ENCODE measurements at regions not wholly inside any gene's neighbourhood (a gene's known extent, or its start where the extent isn't known, plus 50 kb on each side); places are given as distances from the start of the nearest gene placed in this dataset.
"Not testable (repeated sequence)": the region's sequence is repeated elsewhere in the genome, so short reads cannot be mapped to it uniquely, and the experiment has no call there.

- no peaks in the 10 kb centered on the region for H3K27me3 Mint-ChIP-seq
- H3K36me3 Mint-ChIP-seq: no peaks in the 10 kb centered on the region
- peaks cover 0 to 10% (median 3%) of the 10 kb centered on the region in 8 donors for H3K9me3 Mint-ChIP-seq
- POLR2A ChIA-PET (ENCODE audit: partially characterized antibody): no interaction called here
- peaks cover 0 to 1% of the 10 kb centered on the region in 2 donors for H3K9me3 ChIP-seq (ENCODE audit: control insufficient read depth in 1 of 2, low read length in 2 of 2)
- no peak overlapping the region for H3K27ac ChIP-seq (ENCODE audit: low read depth, low read length)
- H3K4me1 ChIP-seq (ENCODE audit: insufficient read depth, low read length): no peaks in the 10 kb centered on the region
- intact Hi-C loops (cut with micrococcal nuclease): no loop called here
- H3K36me3 ChIP-seq (ENCODE audit: insufficient read depth, low read length): no peaks in the 10 kb centered on the region
- H3K4me1 Mint-ChIP-seq: no peaks in the 10 kb centered on the region
- H3K4me3 Mint-ChIP-seq: no peak overlapping the region
- H3K4me3 ChIP-seq (ENCODE audit: low read length in 2 of 2): no peak overlapping the region
- CTCF ChIA-PET (ENCODE audit: partially characterized antibody): no interaction called here
- no peak for DNase-seq
- no peak overlapping the region for H3K27ac Mint-ChIP-seq
- no peaks in the 10 kb centered on the region for H3K27me3 ChIP-seq (ENCODE audit: insufficient read depth, low read length)
Observed at GRCh38 chr3:35448121-35448520, 191.2 kb upstream of the ARPP21 start.

GRCh38 chr3:35448681-35449080, 190.6 kb upstream of the ARPP21 start:
- Mint-ChIP-seq H3K9me3 (peaks cover 0 to 11% (median 5%) of the 10 kb centered on the region in 8 donors), H3K36me3 (no peaks in the 10 kb centered on the region), H3K4me3 (no peak overlapping the region), H3K4me1 (no peaks in the 10 kb centered on the region), H3K27ac (no peak overlapping the region), H3K27me3 (no peaks in the 10 kb centered on the region)
- H3K27me3 ChIP-seq (ENCODE audit: insufficient read depth, low read length): no peaks in the 10 kb centered on the region
- H3K9me3 ChIP-seq (ENCODE audit: control insufficient read depth in 1 of 2, low read length in 2 of 2): peaks cover 0 to 7% of the 10 kb centered on the region in 2 donors
- H3K4me3 ChIP-seq (ENCODE audit: low read length in 2 of 2): no peak overlapping the region
- CTCF ChIA-PET (ENCODE audit: partially characterized antibody): no interaction called here
- H3K36me3 ChIP-seq (ENCODE audit: insufficient read depth, low read length): no peaks in the 10 kb centered on the region
- no peaks in the 10 kb centered on the region for H3K4me1 ChIP-seq (ENCODE audit: insufficient read depth, low read length)
- POLR2A ChIA-PET (ENCODE audit: partially characterized antibody): no interaction called here
- intact Hi-C loops (cut with micrococcal nuclease): no loop called here
- no peak overlapping the region for H3K27ac ChIP-seq (ENCODE audit: low read depth, low read length)
- no peak for DNase-seq

DNA sequence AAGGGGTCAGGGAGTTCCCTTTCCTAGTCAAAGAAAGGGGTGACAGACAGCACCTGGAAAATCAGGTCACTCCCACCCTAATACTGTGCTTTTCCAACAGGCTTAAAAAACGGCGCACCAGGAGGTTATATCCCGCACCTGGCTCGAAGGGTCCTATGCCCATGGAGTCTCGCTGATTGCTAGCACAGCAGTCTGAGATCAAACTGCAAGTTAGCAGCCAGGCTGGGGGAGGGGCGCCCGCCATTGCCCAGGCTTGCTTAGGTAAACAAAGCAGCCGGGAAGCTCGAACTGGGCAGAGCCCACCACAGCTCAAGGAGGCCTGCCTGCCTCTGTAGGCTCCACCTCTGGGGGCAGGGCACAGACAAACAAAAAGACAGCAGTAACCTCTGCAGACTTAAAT, 184.5 kb upstream of the ARPP21 start:
- H3K27ac Mint-ChIP-seq; H3K4me1 ChIP-seq (ENCODE audit: insufficient read depth, low read length); H3K27me3 ChIP-seq (ENCODE audit: insufficient read depth, low read length); H3K4me1 Mint-ChIP-seq; DNase-seq; H3K36me3 Mint-ChIP-seq; POLR2A ChIA-PET (ENCODE audit: partially characterized antibody); CTCF ChIA-PET (ENCODE audit: partially characterized antibody); H3K27me3 Mint-ChIP-seq; H3K4me3 Mint-ChIP-seq; intact Hi-C loops (cut with micrococcal nuclease); H3K27ac ChIP-seq (ENCODE audit: low read depth, low read length); H3K9me3 ChIP-seq (ENCODE audit: control insufficient read depth in 1 of 2, low read length in 2 of 2); H3K36me3 ChIP-seq (ENCODE audit: insufficient read depth, low read length); H3K4me3 ChIP-seq (ENCODE audit: low read length in 2 of 2): not testable (repeated sequence)
- peaks cover 4 to 27% (median 14%) of the 10 kb centered on the region in 8 donors for H3K9me3 Mint-ChIP-seq

DNA sequence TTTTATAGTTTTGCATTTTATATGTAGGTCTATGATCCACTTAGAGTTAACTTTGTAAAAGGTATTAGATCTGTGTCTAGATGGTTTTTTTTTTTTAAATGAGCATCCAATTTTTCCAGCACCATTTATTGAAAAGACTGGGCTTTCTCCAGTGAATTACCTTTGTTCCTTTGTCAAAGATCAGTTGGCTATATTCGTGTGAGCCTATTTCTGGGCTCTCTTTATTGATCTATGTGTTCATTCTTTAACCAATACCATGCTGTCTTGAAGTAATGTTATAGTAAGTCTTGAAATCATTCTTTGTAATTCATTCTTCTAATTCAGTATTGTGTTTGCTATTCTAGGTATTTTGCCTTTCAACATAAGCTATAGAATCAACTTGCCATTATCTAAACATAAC, 165.4 kb upstream of the ARPP21 start:
- no peak overlapping the region for H3K4me3 ChIP-seq (ENCODE audit: low read length in 2 of 2)

GRCh38 chr3:35482566-35482965, 156.8 kb upstream of the ARPP21 start:
- H3K9me3 Mint-ChIP-seq: peaks cover 0 to 23% (median 16%) of the 10 kb centered on the region in 8 donors
- DNase-seq; H3K36me3 ChIP-seq (ENCODE audit: insufficient read depth, low read length); H3K4me3 Mint-ChIP-seq; intact Hi-C loops (cut with micrococcal nuclease); POLR2A ChIA-PET (ENCODE audit: partially characterized antibody); CTCF ChIA-PET (ENCODE audit: partially characterized antibody); H3K27me3 ChIP-seq (ENCODE audit: insufficient read depth, low read length); H3K36me3 Mint-ChIP-seq; H3K4me3 ChIP-seq (ENCODE audit: low read length in 2 of 2); H3K27ac Mint-ChIP-seq; H3K4me1 ChIP-seq (ENCODE audit: insufficient read depth, low read length); H3K4me1 Mint-ChIP-seq; H3K9me3 ChIP-seq (ENCODE audit: control insufficient read depth in 1 of 2, low read length in 2 of 2); H3K27ac ChIP-seq (ENCODE audit: low read depth, low read length); H3K27me3 Mint-ChIP-seq: not testable (repeated sequence)

More for the DNA sequence above, 165.4 kb upstream of the ARPP21 start:
- no peak for DNase-seq
- POLR2A ChIA-PET (ENCODE audit: partially characterized antibody): no interaction called here
- no peak overlapping the region for H3K27ac ChIP-seq (ENCODE audit: low read depth, low read length)
- H3K9me3 ChIP-seq (ENCODE audit: control insufficient read depth in 1 of 2, low read length in 2 of 2): peaks cover 0 to 3% of the 10 kb centered on the region in 2 donors
- intact Hi-C loops (cut with micrococcal nuclease): no loop called here
- no peaks in the 10 kb centered on the region for H3K4me1 Mint-ChIP-seq
- H3K36me3 Mint-ChIP-seq: no peaks in the 10 kb centered on the region
- no peaks in the 10 kb centered on the region for H3K36me3 ChIP-seq (ENCODE audit: insufficient read depth, low read length)
- H3K27me3 ChIP-seq (ENCODE audit: insufficient read depth, low read length): no peaks in the 10 kb centered on the region
- CTCF ChIA-PET (ENCODE audit: partially characterized antibody): no interaction called here
- no peaks in the 10 kb centered on the region for H3K4me1 ChIP-seq (ENCODE audit: insufficient read depth, low read length)
- no peak overlapping the region for H3K4me3 Mint-ChIP-seq
- no peak overlapping the region for H3K27ac Mint-ChIP-seq
- peaks cover 0 to 17% (median 3%) of the 10 kb centered on the region in 8 donors for H3K9me3 Mint-ChIP-seq
- H3K27me3 Mint-ChIP-seq: no peaks in the 10 kb centered on the region

DNA sequence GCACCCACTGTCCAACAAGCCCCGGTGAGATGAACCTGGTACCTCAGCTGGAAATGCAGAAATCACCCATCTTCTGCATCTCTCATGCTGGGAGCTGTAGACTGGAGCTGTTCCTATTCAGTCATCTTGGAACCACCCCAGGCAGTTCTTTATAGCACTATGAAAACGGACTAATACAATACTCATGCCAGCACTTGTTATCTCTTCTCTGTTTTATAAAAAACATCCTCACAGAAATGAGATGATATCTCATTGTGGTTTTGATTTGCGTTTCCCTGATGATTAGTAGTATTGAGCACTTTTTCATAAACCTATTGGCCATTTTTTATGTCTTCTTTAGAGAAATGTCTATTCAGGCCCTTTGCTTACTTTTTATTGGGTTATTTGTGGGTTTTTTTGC, 156.2 kb upstream of the ARPP21 start:
- Histone ChIP-seq H3K4me3 (ENCODE audit: low read length in 2 of 2) (no peak overlapping the region), H3K36me3 (ENCODE audit: insufficient read depth, low read length) (no peaks in the 10 kb centered on the region), H3K27me3 (ENCODE audit: insufficient read depth, low read length) (no peaks in the 10 kb centered on the region), H3K27ac (ENCODE audit: low read depth, low read length) (no peak overlapping the region), H3K9me3 (ENCODE audit: control insufficient read depth in 1 of 2, low read length in 2 of 2) (no peaks in the 10 kb centered on the region), H3K4me1 (ENCODE audit: insufficient read depth, low read length) (no peaks in the 10 kb centered on the region)
- H3K4me3 Mint-ChIP-seq: no peak overlapping the region
- intact Hi-C loops (cut with micrococcal nuclease): no loop called here
- H3K4me1 Mint-ChIP-seq: no peaks in the 10 kb centered on the region
- no peaks in the 10 kb centered on the region for H3K36me3 Mint-ChIP-seq
- no peak for DNase-seq
- peaks cover 0 to 23% (median 14%) of the 10 kb centered on the region in 8 donors for H3K9me3 Mint-ChIP-seq
- no peaks in the 10 kb centered on the region for H3K27me3 Mint-ChIP-seq
- ChIA-PET CTCF (ENCODE audit: partially characterized antibody) (no interaction called here), POLR2A (ENCODE audit: partially characterized antibody) (no interaction called here)
- H3K27ac Mint-ChIP-seq: no peak overlapping the region

DNA sequence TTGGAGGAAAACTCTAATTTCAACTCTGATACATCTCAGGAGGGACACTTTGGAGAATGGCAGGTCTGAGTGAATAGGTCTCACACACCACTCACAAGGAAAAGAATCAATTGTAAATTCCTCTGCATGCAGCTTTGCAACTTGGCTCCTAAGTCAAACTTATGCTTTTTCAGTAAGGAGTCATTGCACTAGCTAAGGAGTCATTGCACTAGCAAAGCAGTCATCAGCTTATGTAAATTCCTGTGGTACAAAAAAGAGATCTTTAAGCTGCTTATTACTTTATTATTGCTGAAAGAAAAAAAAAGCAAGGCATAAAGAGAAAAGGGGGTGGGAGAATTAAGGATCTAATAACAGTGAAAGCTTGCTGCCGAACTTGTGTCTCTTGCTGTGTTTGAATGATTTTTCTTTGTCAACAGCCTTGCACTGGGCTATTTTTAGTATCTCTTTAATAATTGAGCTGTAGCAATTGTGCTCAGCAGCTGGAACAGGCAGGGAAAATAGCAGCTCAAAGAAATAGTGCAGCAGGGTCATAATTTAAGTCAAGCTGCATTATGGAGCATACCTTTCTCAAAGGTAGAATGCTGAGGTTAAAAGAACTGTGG, 154.3 kb upstream of the ARPP21 start:
- Mint-ChIP-seq H3K27ac (no peak overlapping the region), H3K36me3 (no peaks in the 10 kb centered on the region), H3K27me3 (no peaks in the 10 kb centered on the region), H3K4me1 (no peaks in the 10 kb centered on the region), H3K4me3 (no peak overlapping the region), H3K9me3 (peaks cover 0 to 25% (median 11%) of the 10 kb centered on the region in 8 donors)
- CTCF ChIA-PET (ENCODE audit: partially characterized antibody): no interaction called here
- H3K27me3 ChIP-seq (ENCODE audit: insufficient read depth, low read length): no peaks in the 10 kb centered on the region
- H3K27ac ChIP-seq (ENCODE audit: low read depth, low read length): no peak overlapping the region
- intact Hi-C loops (cut with micrococcal nuclease): no loop called here
- no peaks in the 10 kb centered on the region for H3K4me1 ChIP-seq (ENCODE audit: insufficient read depth, low read length)
- no peak overlapping the region for H3K4me3 ChIP-seq (ENCODE audit: low read length in 2 of 2)
- H3K9me3 ChIP-seq (ENCODE audit: control insufficient read depth in 1 of 2, low read length in 2 of 2): no peaks in the 10 kb centered on the region
- H3K36me3 ChIP-seq (ENCODE audit: insufficient read depth, low read length): no peaks in the 10 kb centered on the region
- DNase-seq: no peak
- POLR2A ChIA-PET (ENCODE audit: partially characterized antibody): no interaction called here

- H3K4me3 ChIP-seq (ENCODE audit: low read length in 2 of 2): no peak overlapping the region
- H3K4me1 Mint-ChIP-seq: no peaks in the 10 kb centered on the region
- no peak overlapping the region for H3K27ac ChIP-seq (ENCODE audit: low read depth, low read length)
- H3K27me3 ChIP-seq (ENCODE audit: insufficient read depth, low read length): no peaks in the 10 kb centered on the region
- H3K27ac Mint-ChIP-seq: no peak overlapping the region
- ChIA-PET CTCF (ENCODE audit: partially characterized antibody) (no interaction called here), POLR2A (ENCODE audit: partially characterized antibody) (no interaction called here)
- no peak overlapping the region for H3K4me3 Mint-ChIP-seq
- intact Hi-C loops (cut with micrococcal nuclease): no loop called here
- no peaks in the 10 kb centered on the region for H3K27me3 Mint-ChIP-seq
- H3K9me3 ChIP-seq (ENCODE audit: control insufficient read depth in 1 of 2, low read length in 2 of 2): no peaks in the 10 kb centered on the region
- H3K36me3 Mint-ChIP-seq: no peaks in the 10 kb centered on the region
- DNase-seq: no peak
- H3K36me3 ChIP-seq (ENCODE audit: insufficient read depth, low read length): no peaks in the 10 kb centered on the region
- H3K9me3 Mint-ChIP-seq: peaks cover 0 to 24% (median 5%) of the 10 kb centered on the region in 8 donors
- no peaks in the 10 kb centered on the region for H3K4me1 ChIP-seq (ENCODE audit: insufficient read depth, low read length)
Observed at GRCh38 chr3:35486295-35486694, 153.0 kb upstream of the ARPP21 start.
